ENCODE measurements at regions not wholly inside any gene's neighbourhood (a gene's known extent, or its start where the extent isn't known, plus 50 kb on each side); places are given as distances from the start of the nearest gene placed in this dataset.

DNA sequence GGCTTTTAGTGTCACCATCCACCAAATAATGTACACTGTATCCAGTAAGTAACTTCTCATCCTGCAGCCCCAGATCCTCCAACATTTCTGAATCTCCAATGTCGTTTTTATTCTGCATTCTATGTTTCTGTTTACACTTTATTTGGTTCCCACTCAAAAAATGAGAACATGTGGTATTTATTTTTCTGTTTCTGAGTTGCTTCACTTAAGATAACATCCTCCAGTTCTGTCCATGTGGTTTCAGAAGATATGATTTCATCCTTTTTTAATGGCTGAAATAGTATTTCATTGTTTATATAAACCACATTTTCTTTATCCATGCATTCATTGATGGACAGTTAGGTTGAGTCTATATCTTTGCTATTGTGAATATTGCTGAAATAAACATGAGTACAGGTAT is 677.3 kb upstream of the FTMT start:
- DNase-seq, result no peak
- peaks cover 8% of the 10 kb centered on the region for H3K4me1 ChIP-seq
- TF ChIP-seq, protein P1, sequence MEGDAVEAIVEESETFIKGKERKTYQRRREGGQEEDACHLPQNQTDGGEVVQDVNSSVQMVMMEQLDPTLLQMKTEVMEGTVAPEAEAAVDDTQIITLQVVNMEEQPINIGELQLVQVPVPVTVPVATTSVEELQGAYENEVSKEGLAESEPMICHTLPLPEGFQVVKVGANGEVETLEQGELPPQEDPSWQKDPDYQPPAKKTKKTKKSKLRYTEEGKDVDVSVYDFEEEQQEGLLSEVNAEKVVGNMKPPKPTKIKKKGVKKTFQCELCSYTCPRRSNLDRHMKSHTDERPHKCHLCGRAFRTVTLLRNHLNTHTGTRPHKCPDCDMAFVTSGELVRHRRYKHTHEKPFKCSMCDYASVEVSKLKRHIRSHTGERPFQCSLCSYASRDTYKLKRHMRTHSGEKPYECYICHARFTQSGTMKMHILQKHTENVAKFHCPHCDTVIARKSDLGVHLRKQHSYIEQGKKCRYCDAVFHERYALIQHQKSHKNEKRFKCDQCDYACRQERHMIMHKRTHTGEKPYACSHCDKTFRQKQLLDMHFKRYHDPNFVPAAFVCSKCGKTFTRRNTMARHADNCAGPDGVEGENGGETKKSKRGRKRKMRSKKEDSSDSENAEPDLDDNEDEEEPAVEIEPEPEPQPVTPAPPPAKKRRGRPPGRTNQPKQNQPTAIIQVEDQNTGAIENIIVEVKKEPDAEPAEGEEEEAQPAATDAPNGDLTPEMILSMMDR (IDR thresholded peaks at IDR 0.05; ENCODE audit: low read depth, low read length), result no peak
- H3K27me3 ChIP-seq, result no peaks in the 10 kb centered on the region
- H3K36me3 ChIP-seq, result no peaks in the 10 kb centered on the region; the same call in 1 of the 2 replicates
- H3K9me3 ChIP-seq, result no peaks in the 10 kb centered on the region
- H3K4me3 ChIP-seq (ENCODE audit: low read depth, low read length), result no peak overlapping the region

DNA sequence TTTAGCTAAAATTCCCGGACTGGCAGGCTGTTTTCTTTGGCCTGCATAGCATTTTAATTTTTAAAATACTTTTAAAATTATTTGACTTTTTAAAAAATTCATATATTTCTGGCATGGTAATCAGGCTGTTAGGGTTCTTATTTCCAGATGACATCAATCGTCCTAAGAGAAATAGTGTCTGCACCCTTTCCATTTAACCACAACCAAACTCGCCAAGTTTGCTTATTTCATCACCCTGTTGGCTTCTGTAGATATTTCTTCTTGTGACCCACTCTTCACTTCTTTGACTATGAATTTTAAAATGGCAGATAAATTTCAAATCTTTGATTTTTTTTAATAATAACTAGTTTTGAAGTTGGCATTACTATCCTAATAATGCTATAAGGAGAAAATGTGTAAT is 675.7 kb upstream of the FTMT start:
- Histone ChIP-seq H3K4me1 (peaks cover 8% of the 10 kb centered on the region), H3K27me3 (no peaks in the 10 kb centered on the region), H3K9me3 (no peaks in the 10 kb centered on the region), H3K36me3 (no peaks in the 10 kb centered on the region), H3K4me3 (ENCODE audit: low read depth, low read length) (no peak overlapping the region)
- DNase-seq, result no peak
- TF ChIP-seq, protein P1 (IDR thresholded peaks at IDR 0.05; ENCODE audit: low read depth, low read length), result no peak

DNA sequence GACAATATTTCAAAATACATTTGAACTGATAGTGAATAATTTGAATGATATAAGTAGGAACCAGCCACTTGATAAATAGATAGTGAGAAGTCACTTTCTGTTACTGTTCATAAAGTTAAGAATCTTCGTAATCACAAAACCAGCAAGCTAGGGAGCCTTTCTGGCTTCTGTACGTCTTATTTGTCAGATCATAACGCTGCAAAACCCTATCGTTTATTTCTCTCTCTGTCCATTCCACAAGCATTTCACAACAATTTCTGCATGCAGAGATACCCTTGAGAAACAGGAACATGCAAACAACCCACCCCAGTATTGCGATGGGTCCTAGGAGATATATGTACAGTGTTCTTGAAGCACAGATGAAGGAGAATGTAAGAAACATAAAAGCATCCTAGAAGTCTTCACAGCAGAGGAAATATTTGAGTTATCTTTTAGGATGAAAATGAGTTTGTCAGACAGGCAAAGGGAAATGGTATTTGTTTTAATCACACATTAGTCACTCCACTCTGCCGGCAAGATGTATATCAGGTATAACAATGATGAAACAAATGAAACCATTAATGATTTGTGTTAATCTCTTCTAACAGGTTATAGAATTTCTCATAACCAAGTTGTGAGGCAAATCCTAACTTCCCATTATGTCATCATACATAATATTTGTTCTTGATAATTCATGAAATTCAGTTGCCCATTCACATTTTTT is 668.7 kb upstream of the FTMT start:
- TF ChIP-seq, protein P1 (IDR thresholded peaks at IDR 0.05; ENCODE audit: low read depth, low read length), result no peak
- DNase-seq, result no peak

DNA sequence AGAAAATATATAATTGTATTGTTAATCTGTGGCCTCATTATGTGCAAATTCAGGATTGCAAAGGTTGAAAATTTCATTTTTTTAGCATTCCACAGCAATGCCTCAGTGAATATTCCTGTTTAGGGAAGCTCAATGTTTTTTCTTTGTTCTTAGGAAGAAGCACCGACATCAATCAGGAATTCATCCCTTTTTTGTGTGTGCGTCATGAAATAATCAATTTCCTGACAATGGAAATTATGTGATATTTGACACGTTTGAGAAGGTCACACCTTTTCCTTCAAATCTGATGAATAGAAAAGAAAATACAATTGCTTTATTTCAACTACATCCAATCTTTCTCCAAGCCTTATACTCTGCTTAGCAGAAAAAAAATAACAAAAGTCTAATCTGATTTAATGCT is 662.8 kb upstream of the FTMT start:
- H3K36me3 ChIP-seq, result no peaks in the 10 kb centered on the region
- no peaks in the 10 kb centered on the region for H3K9me3 ChIP-seq
- H3K4me1 ChIP-seq, result peaks cover 14% of the 10 kb centered on the region
- DNase-seq, result no peak
- no peaks in the 10 kb centered on the region for H3K27me3 ChIP-seq
- TF ChIP-seq, protein P1 (IDR thresholded peaks at IDR 0.05; ENCODE audit: low read depth, low read length), result no peak
- H3K4me3 ChIP-seq (ENCODE audit: low read depth, low read length), result no peak overlapping the region

More for the DNA sequence above, 668.7 kb upstream of the FTMT start:
- Histone ChIP-seq H3K36me3 (no peaks in the 10 kb centered on the region), H3K4me1 (peaks cover 5% of the 10 kb centered on the region), H3K4me3 (ENCODE audit: low read depth, low read length) (no peak overlapping the region), H3K9me3 (no peaks in the 10 kb centered on the region), H3K27me3 (no peaks in the 10 kb centered on the region)

DNA sequence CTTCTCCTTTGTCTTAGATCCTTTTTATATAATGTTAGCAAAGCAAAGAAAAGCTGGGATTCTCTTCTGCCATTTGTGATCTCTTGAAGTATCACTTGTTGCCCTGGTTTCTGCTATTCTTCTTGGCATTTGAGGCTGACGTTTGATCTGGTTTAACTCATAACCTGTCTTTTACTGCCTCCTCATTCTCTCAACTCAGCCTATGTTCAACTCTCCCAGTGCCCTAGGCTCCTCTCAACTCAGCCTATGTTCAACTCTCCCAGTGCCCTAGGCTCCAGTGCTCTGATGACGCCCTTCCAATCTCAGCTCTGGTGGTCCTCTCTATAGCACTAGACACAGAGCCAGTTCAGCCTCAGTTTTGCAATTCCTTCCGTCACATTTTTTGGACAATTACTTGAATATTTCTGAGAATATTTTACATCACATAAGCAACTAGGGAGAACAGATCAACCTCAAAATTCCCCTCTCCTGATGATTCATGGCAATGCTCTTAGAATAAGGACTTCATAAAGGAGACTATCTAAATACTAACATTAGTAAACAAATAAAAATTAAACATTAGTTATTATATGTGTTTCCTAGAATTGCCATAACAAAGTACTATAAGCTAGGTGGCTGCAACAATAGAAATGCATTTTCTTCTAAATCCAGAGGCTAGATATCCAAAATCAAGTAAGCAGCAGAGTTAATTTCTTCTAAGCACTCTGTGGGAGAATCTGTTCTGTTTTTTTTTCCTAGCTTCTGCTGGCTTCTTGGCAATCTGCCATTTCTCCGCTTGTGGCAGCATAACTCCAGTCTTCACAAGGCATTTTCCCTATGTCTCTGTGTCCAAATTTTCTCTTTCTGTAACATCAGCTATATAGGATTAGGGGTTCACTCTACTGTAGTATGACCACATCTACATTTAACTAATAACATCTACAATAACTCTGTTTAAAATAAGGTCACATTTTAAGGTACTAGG is 662.1 kb upstream of the FTMT start:
- DNase-seq, result peak; percentile 72
- Histone ChIP-seq H3K36me3 (no peaks in the 10 kb centered on the region), H3K4me1 (peaks cover 14% of the 10 kb centered on the region)

More for the DNA sequence above, 662.1 kb upstream of the FTMT start:
- no peak overlapping the region for H3K4me3 ChIP-seq (ENCODE audit: low read depth, low read length)
- TF ChIP-seq, protein P1 (IDR thresholded peaks at IDR 0.05; ENCODE audit: low read depth, low read length), result no peak
- H3K9me3 ChIP-seq, result no peaks in the 10 kb centered on the region
- H3K27me3 ChIP-seq, result no peaks in the 10 kb centered on the region
